ENCODE measurements at regions not wholly inside any gene's neighbourhood (a gene's known extent, or its start where the extent isn't known, plus 50 kb on each side); places are given as distances from the start of the nearest gene placed in this dataset.

- no peak for TF ChIP-seq POLR2A (IDR thresholded peaks at IDR 0.05)
- TF ChIP-seq CTCF (IDR thresholded peaks at IDR 0.05) = no peak
Observed at GRCh38 chr3:103705641-103706040, 1270.8 kb downstream of the ZPLD1 start.
